ENCODE measurements at regions not wholly inside any gene's neighbourhood (a gene's known extent, or its start where the extent isn't known, plus 50 kb on each side); places are given as distances from the start of the nearest gene placed in this dataset.

GRCh38 chr5:165014439-165014838 lies 1509.0 kb downstream of the MAT2B start:
- no peak for TF ChIP-seq POLR2AphosphoS5 (IDR thresholded peaks at IDR 0.05)
- no peak for TF ChIP-seq CTCF (IDR thresholded peaks at IDR 0.05 in 8 of 11, conservative IDR thresholded peaks at IDR 0.05 in 3 of 11)
